Upper lobe of right lung (tissue), 1 donor: ENCODE measurements at regions not wholly inside any gene's neighbourhood (a gene's known extent, or its start where the extent isn't known, plus 50 kb on each side); places are given as distances from the start of the nearest gene placed in this dataset.

Experiments used
- ATAC-seq: fragments of 200-7000 bp; cut with Tn5 transposase; one replicate; pipeline ENCODE4 v1.9.1; 2020; ENCODE audit warnings: mild to moderate bottlenecking, moderate library complexity
- DNase-seq: peaks from one replicate; pipeline ENCODE4 v3.0.0-alpha.2; 2020
- H3K27ac ChIP-seq: fragments of 200-600 bp; one replicate; pipeline ENCODE4 v1.8.0; 2022
- H3K27me3 ChIP-seq: fragments of 200-600 bp; one replicate; pipeline ENCODE4 v1.8.0; 2022; ENCODE audit warnings: mild to moderate bottlenecking
- H3K36me3 ChIP-seq: fragments of 200-600 bp; one replicate; pipeline ENCODE4 v1.8.0; 2022
- H3K4me1 ChIP-seq: fragments of 200-600 bp; one replicate; pipeline ENCODE4 v1.8.0; 2022
- H3K4me3 ChIP-seq: fragments of 200-600 bp; one replicate; pipeline ENCODE4 v1.8.0; 2022; ENCODE audit warnings: mild to moderate bottlenecking
- H3K9me3 ChIP-seq: fragments of 200-600 bp; one replicate; pipeline ENCODE4 v1.8.0; 2022
- intact Hi-C: fragments of 100-400 bp; cut with DNase I; formaldehyde crosslinking; loops from one replicate; pipeline ENCODE4 v1.11.0; 2022
- TF ChIP-seq, protein P1 (sequence below): fragments of 200-600 bp; IDR thresholded peaks from one replicate; pipeline ENCODE4 v1.8.0; 2022; ENCODE audit warnings: antibody characterized with exemption
- donor health status: DM: no; HTN: yes; CAD: no; lungs with severe emphysema.

DNA sequence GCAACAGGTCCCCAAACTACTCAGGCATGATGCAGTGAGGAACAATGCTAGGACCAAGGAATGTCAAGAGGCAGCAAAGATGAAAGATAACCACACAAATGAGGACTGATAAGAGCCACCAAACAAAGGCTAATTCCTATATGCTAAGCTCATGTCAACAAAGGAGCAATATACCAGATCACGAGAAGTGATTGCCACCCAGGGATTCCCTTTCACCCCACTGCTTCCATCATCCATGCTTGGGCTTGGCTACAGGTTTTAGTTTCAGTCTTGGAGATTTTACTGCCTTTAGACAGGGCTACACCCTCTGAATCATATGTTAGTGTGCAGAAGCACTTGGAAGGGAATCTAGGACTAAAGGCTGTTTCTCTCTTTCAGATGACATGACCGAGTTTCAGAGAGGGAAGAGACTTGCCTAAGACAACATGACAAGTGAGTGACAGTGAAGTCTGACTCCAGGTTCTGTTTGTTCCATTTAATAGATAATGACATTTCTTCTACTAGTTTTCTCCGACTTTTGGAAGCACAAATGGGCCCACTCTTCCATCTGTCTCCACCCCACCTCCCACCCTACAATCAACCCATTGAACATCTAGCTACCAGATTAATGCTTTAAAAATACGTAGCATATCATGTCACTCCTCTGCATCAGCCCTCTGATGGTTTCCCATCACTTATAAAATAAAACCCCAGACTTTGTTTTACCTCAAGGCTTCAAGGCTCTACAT is 173.5 kb upstream of the LRRN1 start:
- TF ChIP-seq, protein P1, sequence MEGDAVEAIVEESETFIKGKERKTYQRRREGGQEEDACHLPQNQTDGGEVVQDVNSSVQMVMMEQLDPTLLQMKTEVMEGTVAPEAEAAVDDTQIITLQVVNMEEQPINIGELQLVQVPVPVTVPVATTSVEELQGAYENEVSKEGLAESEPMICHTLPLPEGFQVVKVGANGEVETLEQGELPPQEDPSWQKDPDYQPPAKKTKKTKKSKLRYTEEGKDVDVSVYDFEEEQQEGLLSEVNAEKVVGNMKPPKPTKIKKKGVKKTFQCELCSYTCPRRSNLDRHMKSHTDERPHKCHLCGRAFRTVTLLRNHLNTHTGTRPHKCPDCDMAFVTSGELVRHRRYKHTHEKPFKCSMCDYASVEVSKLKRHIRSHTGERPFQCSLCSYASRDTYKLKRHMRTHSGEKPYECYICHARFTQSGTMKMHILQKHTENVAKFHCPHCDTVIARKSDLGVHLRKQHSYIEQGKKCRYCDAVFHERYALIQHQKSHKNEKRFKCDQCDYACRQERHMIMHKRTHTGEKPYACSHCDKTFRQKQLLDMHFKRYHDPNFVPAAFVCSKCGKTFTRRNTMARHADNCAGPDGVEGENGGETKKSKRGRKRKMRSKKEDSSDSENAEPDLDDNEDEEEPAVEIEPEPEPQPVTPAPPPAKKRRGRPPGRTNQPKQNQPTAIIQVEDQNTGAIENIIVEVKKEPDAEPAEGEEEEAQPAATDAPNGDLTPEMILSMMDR = no peak
- Histone ChIP-seq H3K9me3 (peaks cover 4% of the 10 kb centered on the region), H3K36me3 (no peaks in the 10 kb centered on the region), H3K27ac (no peak overlapping the region), H3K4me3 (no peak overlapping the region), H3K27me3 (no peaks in the 10 kb centered on the region), H3K4me1 (no peaks in the 10 kb centered on the region)
- DNase-seq (no peak), ATAC-seq (no peak)
- intact Hi-C loops = no loop called here

DNA sequence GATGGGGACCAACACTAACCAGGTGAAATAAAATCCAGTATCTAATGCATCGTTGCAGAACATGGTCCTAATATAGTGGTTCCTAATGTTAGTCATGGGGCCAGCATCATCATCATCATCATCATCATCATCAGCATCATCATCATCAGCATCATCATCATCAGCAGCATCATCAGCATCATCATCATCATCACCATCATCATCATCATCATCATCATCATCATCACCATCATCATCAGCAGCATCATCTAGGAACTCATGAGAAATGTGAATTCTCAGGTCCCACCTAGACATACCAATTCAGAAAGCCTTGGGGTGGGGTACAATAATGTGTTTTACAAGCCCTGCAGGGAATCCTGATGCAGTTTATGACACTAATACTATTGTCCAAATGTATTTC is 179.4 kb upstream of the LRRN1 start:
- Histone ChIP-seq H3K27ac (no peak overlapping the region), H3K4me1 (no peaks in the 10 kb centered on the region), H3K27me3 (no peaks in the 10 kb centered on the region), H3K4me3 (no peak overlapping the region), H3K36me3 (no peaks in the 10 kb centered on the region), H3K9me3 (peaks cover 4% of the 10 kb centered on the region)
- TF ChIP-seq, protein P1 = no peak
- no peak for DNase-seq
- ATAC-seq = no peak
- intact Hi-C loops = no loop called here

DNA sequence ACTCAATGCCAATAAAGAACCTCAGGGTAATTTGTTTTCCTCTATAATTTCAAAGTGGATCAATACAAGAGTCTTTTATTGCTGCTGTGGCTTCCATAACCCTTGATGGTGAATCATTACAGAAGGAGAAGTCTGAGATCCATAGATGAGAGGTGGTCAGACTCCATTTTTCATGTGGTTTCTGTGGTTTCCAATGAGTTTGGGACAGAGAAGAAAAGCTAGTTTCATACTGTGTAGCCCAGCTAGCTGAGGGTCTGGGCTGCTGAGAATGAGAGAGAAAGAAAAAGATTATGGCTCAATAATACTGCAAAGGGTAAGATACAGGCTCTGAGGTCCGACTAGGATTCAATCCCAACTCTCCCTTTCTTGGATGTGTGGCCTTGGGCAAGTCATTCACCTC is 180.6 kb upstream of the LRRN1 start:
- Histone ChIP-seq H3K27me3 (no peaks in the 10 kb centered on the region), H3K36me3 (no peaks in the 10 kb centered on the region), H3K27ac (no peak overlapping the region), H3K9me3 (peaks cover 4% of the 10 kb centered on the region), H3K4me1 (no peaks in the 10 kb centered on the region), H3K4me3 (no peak overlapping the region)
- intact Hi-C loops = no loop called here
- TF ChIP-seq, protein P1 = no peak
- DNase-seq = no peak
- ATAC-seq = no peak

DNA sequence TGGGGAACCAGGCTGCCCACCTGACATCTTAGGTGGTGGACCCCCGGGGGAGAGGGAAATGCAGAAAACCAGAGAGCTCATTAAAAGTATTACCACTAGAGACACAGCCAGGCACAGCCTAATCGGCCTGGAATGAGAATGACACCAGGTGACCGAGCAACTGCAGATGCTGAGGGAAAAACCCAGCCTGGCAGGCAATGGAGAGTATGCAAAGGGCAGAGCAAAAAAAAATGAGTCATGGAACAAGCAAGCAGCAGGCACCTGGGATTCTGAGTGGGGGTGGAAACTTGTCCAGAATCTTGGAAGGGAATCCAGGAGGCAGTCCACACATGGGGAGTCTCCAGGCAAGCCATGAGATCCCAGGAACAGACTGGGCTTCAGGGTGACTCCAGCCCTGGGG is 183.7 kb upstream of the LRRN1 start:
- H3K27me3 ChIP-seq = no peaks in the 10 kb centered on the region
- H3K4me3 ChIP-seq = no peak overlapping the region
- no peaks in the 10 kb centered on the region for H3K4me1 ChIP-seq
- H3K9me3 ChIP-seq = no peaks in the 10 kb centered on the region
- DNase-seq (no peak), ATAC-seq (no peak)
- TF ChIP-seq, protein P1 = no peak
- H3K36me3 ChIP-seq = no peaks in the 10 kb centered on the region
- no peak overlapping the region for H3K27ac ChIP-seq
- intact Hi-C loops = no loop called here

DNA sequence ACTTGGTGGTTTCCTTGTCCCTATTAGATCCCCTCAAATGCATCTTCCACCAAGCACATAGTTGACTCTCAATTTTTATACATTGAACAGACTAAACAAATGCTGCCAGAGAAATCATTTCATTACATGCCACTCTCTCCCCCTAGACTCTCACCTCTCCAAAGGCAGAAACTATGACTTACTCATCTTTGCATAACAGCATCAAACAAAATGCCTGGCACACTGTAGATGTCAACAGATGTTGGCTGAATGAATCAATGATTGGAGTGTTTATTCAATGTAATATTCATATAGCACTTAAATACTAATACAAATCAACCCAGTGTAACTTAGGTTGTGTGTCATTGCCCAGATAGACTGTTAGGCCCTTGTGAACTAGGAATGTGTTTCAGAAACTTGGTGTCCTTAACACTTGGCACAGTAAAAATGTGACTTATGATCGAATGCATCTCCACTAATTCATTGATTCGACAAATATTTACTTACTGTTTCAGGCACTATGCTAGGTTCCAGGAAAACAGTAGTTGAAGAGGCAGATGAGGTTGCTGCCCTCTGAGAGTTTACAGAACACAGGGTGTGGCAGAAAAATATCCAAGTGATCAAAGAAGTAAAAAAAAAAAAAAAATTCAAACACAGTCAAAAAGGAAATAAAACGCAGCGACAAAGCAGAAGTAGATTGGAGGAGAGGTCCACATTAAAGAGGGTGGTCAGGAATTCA is 188.5 kb upstream of the LRRN1 start:
- Histone ChIP-seq H3K36me3 (no peaks in the 10 kb centered on the region), H3K4me3 (no peak overlapping the region), H3K27ac (no peak overlapping the region), H3K9me3 (no peaks in the 10 kb centered on the region), H3K27me3 (no peaks in the 10 kb centered on the region), H3K4me1 (no peaks in the 10 kb centered on the region)
- ATAC-seq (no peak), DNase-seq (no peak)
- intact Hi-C loops = no loop called here
- TF ChIP-seq, protein P1 = no peak
